BJ (cell line): ENCODE measurements at regions not wholly inside any gene's neighbourhood (a gene's known extent, or its start where the extent isn't known, plus 50 kb on each side); places are given as distances from the start of the nearest gene placed in this dataset.

Source experiments
- CTCF ChIA-PET: fragments of 350-600 bp; formaldehyde crosslinking; extraction: SDS; loops from one replicate; lab custom pipeline; 2021; ENCODE audit warnings: antibody characterized with exemption, inconsistent platforms; lab: Yijun Ruan, JAX
- POLR2A ChIA-PET: fragments of 300-600 bp; sonication (Branson Sonifier 250); formaldehyde crosslinking; extraction: SDS; loops from one replicate; lab custom pipeline; 2021; ENCODE audit warnings: antibody characterized with exemption; lab: Charles Lee
- DNase-seq: peaks from one replicate; pipeline ENCODE4 v3.0.0-alpha.2; 2011; ENCODE audit warnings: low read depth
- H3K27me3 ChIP-seq: 2 replicates; pipeline ENCODE4 v1.6.0; 2011; ENCODE audit warnings: low read length; ENCODE audit not compliant: control insufficient read depth, insufficient read depth
- H3K36me3 ChIP-seq: 2 replicates; pipeline ENCODE4 v1.5.1; 2011; ENCODE audit warnings: low read length; ENCODE audit not compliant: control insufficient read depth, insufficient read depth
- H3K4me3 ChIP-seq: 2 replicates; pipeline ENCODE4 v1.5.1; 2011; ENCODE audit warnings: low read depth, mild to moderate bottlenecking, control low read depth, low read length
- TF ChIP-seq, protein P1 (sequence below): IDR thresholded peaks from 2 replicates; pipeline ENCODE4 v1.5.1; 2011; ENCODE audit warnings: low read depth, mild to moderate bottlenecking, control low read depth, inconsistent platforms, low read length, moderate library complexity; ENCODE audit not compliant: insufficient read depth

DNA sequence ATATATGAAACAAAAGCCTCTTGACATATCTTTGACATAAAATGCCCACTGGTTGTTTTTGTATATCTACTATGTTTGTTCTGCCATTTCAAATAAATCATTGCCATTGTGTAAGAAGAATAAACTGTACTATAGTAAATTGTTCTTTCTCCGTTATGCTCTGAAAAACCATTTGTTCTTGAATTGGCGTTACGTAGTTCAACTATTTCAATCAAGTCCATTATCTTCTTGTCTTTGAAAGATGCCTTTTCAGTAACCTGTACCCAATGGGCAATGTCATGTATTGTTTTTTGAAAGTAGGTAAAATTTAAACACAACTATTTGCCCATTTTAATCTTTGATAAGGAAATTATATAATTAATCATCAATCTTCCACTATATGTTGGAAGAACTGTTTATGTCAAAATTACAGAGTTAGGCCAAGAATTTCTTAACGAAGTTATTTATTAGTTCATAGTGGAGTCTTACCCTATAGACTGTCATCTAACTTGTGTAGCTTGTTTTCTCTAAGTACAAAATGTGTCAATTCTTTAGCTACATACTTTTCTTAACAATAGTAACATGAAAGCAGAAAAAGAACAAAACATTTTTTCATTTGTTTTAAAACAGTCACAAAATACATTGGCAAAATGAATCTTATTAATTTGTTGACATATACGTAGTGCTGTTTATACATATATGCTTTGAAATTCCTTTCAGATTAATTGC, 294.8 kb downstream of the PTPRC start:
- Histone ChIP-seq H3K4me3 (no peak overlapping the region), H3K36me3 (no peaks in the 10 kb centered on the region), H3K27me3 (no peaks in the 10 kb centered on the region)
- ChIA-PET POLR2A (interaction anchor here (0.8 kb wide), 1 partner anchor 12 kb away, joined by 3 read pairs; no protein-coding TSS in a partner anchor), CTCF (interaction anchor here (0.6 to 1.0 kb wide), 2 partner anchors 18 to 1017 kb away, joined by 3 read pairs; no protein-coding TSS in a partner anchor)
- TF ChIP-seq, protein P1, sequence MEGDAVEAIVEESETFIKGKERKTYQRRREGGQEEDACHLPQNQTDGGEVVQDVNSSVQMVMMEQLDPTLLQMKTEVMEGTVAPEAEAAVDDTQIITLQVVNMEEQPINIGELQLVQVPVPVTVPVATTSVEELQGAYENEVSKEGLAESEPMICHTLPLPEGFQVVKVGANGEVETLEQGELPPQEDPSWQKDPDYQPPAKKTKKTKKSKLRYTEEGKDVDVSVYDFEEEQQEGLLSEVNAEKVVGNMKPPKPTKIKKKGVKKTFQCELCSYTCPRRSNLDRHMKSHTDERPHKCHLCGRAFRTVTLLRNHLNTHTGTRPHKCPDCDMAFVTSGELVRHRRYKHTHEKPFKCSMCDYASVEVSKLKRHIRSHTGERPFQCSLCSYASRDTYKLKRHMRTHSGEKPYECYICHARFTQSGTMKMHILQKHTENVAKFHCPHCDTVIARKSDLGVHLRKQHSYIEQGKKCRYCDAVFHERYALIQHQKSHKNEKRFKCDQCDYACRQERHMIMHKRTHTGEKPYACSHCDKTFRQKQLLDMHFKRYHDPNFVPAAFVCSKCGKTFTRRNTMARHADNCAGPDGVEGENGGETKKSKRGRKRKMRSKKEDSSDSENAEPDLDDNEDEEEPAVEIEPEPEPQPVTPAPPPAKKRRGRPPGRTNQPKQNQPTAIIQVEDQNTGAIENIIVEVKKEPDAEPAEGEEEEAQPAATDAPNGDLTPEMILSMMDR = no peak
- DNase-seq = no peak

DNA sequence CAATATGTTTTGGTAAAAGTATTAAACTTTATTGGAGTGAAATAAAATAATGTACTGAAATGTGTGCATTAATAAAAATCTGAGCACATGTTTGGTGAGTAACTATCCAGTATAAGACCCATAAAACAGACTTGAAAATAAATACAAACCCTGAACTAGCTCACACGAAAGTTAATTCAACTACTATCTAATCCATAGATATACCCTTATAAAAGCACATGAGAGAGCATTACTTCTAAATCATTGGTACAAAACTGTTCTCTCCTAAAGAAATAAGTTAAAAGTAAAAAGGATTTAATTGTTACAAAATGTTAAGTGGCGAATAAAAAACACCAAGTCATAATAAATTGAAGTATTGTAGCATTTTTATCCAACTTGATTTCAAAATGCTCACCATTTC, 295.6 kb downstream of the PTPRC start:
- H3K36me3 ChIP-seq = no peaks in the 10 kb centered on the region
- CTCF ChIA-PET = interaction anchor here (1.0 kb wide), 1 partner anchor 617 kb away, joined by 3 read pairs; no protein-coding TSS in a partner anchor
- DNase-seq = no peak
- H3K27me3 ChIP-seq = no peaks in the 10 kb centered on the region
- POLR2A ChIA-PET = no interaction called here
- TF ChIP-seq, protein P1 = no peak
- peak overlapping the region; percentile 53 for H3K4me3 ChIP-seq

DNA sequence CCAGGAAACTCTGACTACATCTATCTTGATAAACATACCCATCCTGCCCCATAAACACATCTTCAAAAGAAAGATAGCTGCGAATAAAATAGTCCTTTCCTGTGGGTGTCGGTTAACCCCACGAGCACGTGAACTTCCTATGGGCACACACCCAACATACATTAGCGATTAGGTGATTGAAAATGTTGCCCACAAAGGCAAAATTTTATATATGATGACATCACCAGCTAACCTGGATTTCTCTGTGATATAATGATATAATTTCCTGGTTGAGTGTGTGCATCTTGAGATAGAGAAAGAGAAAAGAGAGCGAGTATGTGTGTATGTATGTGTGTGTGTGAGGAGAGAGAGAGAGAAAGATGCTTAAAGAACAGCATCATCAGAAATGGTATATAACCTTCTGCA, 296.1 kb downstream of the PTPRC start:
- TF ChIP-seq, protein P1 = no peak
- POLR2A ChIA-PET = no interaction called here
- CTCF ChIA-PET = interaction anchor here (1.0 kb wide), 1 partner anchor 617 kb away, joined by 3 read pairs; no protein-coding TSS in a partner anchor
- peak overlapping the region; percentile 53 for H3K4me3 ChIP-seq
- no peaks in the 10 kb centered on the region for H3K27me3 ChIP-seq
- no peaks in the 10 kb centered on the region for H3K36me3 ChIP-seq
- DNase-seq = no peak

DNA sequence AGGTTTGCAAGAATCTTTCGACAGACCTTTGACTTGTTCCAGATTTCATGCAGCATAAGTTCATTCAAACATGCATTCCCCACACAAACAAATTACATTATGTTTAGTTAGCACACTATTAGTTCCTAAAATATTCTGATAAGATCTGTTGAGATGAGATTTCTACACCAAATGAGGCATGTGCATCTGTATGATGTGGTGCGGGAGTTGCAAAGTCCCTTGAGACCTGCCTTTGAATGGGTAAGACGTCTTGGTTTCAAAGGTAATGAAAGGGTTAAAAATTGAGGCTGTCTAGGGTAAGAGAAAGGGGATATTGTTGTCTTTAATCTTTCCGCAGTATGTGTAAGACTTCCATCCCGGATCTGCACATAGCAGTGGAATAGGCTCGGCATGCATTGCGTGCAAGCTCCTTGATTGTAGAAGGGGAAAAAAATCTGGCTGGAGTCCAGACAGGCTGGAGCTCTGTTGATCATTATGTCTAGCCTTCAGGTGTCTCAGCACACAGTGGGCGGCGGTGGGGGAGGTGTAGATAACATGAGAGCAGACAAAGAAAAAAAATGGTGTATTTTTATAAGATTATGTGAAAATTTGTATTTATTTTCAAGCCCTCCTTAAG, 296.6 kb downstream of the PTPRC start:
- POLR2A ChIA-PET = no interaction called here
- DNase-seq = peak; percentile 58
- Histone ChIP-seq H3K27me3 (no peaks in the 10 kb centered on the region), H3K36me3 (no peaks in the 10 kb centered on the region), H3K4me3 (peak overlapping the region; percentile 53)
- TF ChIP-seq, protein P1 = no peak
- CTCF ChIA-PET = interaction anchor here (1.0 to 1.6 kb wide), 3 partner anchors 308 to 677 kb away, joined by 3 to 5 read pairs (median 3); no protein-coding TSS in a partner anchor
